Transverse colon (tissue), 4 donors: ENCODE measurements at regions not wholly inside any gene's neighbourhood (a gene's known extent, or its start where the extent isn't known, plus 50 kb on each side); places are given as distances from the start of the nearest gene placed in this dataset.

Experiments
- EP300 ChIP-seq: sonication (generic); formaldehyde crosslinking; IDR thresholded peaks from one replicate; pipeline ENCODE4 v1.6.1; 2017; ENCODE audit warnings: antibody characterized with exemption, low read depth
- POLR2A ChIP-seq: fragments of 450-650 bp; IDR thresholded peaks from one replicate; pipeline ENCODE4 v1.6.1; 2016; ENCODE audit warnings: antibody characterized with exemption, mild to moderate bottlenecking, moderate library complexity
- POLR2AphosphoS5 ChIP-seq, 3 donors: sonication (generic); formaldehyde crosslinking; IDR thresholded peaks; one replicate each; pipeline ENCODE4 v1.6.1; 2016; ENCODE audit warnings: antibody characterized with exemption in 3 of 3
- TF ChIP-seq, protein P1 (sequence below), 5 experiments: fragments of 200-600 bp in 3 of 5; fragments of 450-650 bp in 2 of 5; sonication (generic) in 3 of 5; IDR thresholded peaks; 1 replicate in 2 of 5; 2 replicates in 3 of 5; pipeline ENCODE4 v1.5.1; 2016 to 2017; ENCODE audit warnings: antibody characterized with exemption in 5 of 5, inconsistent platforms in 3 of 5, mild to moderate bottlenecking in 2 of 5, moderate library complexity in 1 of 5

DNA sequence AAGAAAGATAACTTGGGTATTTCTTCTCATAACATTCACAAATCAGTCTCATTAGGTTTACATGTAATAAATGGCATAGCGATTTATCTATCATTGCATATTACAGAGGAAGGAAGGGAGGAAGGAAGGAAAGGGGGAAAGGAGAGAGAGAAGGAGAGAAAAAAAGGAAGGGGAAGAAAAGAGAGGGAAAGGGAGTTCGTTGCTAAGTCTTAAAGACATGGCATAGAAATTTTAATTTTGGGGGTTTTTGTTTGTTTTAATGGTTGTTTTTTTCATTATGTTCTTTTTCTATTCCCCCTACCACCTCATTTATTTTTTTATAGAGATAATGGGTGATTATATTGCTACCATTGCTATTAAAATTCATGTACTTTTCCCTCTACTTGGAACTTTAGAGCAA, 604.3 kb downstream of the IPMK start:
- TF ChIP-seq, protein P1, sequence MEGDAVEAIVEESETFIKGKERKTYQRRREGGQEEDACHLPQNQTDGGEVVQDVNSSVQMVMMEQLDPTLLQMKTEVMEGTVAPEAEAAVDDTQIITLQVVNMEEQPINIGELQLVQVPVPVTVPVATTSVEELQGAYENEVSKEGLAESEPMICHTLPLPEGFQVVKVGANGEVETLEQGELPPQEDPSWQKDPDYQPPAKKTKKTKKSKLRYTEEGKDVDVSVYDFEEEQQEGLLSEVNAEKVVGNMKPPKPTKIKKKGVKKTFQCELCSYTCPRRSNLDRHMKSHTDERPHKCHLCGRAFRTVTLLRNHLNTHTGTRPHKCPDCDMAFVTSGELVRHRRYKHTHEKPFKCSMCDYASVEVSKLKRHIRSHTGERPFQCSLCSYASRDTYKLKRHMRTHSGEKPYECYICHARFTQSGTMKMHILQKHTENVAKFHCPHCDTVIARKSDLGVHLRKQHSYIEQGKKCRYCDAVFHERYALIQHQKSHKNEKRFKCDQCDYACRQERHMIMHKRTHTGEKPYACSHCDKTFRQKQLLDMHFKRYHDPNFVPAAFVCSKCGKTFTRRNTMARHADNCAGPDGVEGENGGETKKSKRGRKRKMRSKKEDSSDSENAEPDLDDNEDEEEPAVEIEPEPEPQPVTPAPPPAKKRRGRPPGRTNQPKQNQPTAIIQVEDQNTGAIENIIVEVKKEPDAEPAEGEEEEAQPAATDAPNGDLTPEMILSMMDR (IDR thresholded peaks at IDR 0.05): no peak
- TF ChIP-seq POLR2AphosphoS5 (IDR thresholded peaks at IDR 0.05): no peak
- no peak for TF ChIP-seq POLR2A
- no peak for TF ChIP-seq EP300
